ENCODE measurements at regions not wholly inside any gene's neighbourhood (a gene's known extent, or its start where the extent isn't known, plus 50 kb on each side); places are given as distances from the start of the nearest gene placed in this dataset.
A peak's percentile ranks its signal among the peaks of the same experiment; 100 is the strongest.

- H3K27ac Mint-ChIP-seq (ENCODE audit: low read depth, unreplicated experiment): no peak overlapping the region
- TF ChIP-seq CTCF (IDR thresholded peaks at IDR 0.05; ENCODE audit: unreplicated experiment): no peak
- no peak overlapping the region for H3K4me3 Mint-ChIP-seq (ENCODE audit: unreplicated experiment)
- BruUV-seq (replicated peaks): no TSS peak
- H3K9me3 Mint-ChIP-seq (ENCODE audit: unreplicated experiment): peaks cover 8% of the 10 kb centered on the region
- H3K27me3 Mint-ChIP-seq (ENCODE audit: insufficient read depth, unreplicated experiment): no peaks in the 10 kb centered on the region
- POLR2A ChIA-PET: no interaction called here
- CTCF ChIA-PET: no interaction called here
- H3K36me3 Mint-ChIP-seq (ENCODE audit: insufficient read depth, unreplicated experiment): no peaks in the 10 kb centered on the region
- intact Hi-C loops (cut with micrococcal nuclease): no loop called here
- DNase-seq (ENCODE audit: unreplicated experiment): no peak
- H3K4me1 Mint-ChIP-seq (ENCODE audit: insufficient read depth, unreplicated experiment): no peaks in the 10 kb centered on the region
Observed at GRCh38 chr12:87021400-87021799, 765.2 kb upstream of the MGAT4C start.

- Mint-ChIP-seq H3K4me3 (ENCODE audit: unreplicated experiment) (no peak overlapping the region), H3K27me3 (ENCODE audit: insufficient read depth, unreplicated experiment) (no peaks in the 10 kb centered on the region), H3K27ac (ENCODE audit: low read depth, unreplicated experiment) (no peak overlapping the region), H3K9me3 (ENCODE audit: unreplicated experiment) (peaks cover 11% of the 10 kb centered on the region), H3K4me1 (ENCODE audit: insufficient read depth, unreplicated experiment) (no peaks in the 10 kb centered on the region), H3K36me3 (ENCODE audit: insufficient read depth, unreplicated experiment) (no peaks in the 10 kb centered on the region)
- ChIA-PET POLR2A (no interaction called here), CTCF (interaction anchor here (0.6 kb wide), 1 partner anchor 829 kb away, joined by 3 read pairs; no protein-coding TSS in a partner anchor)
- peak; percentile 25 for DNase-seq (ENCODE audit: unreplicated experiment)
- no TSS peak for BruUV-seq (replicated peaks)
- TF ChIP-seq CTCF (IDR thresholded peaks at IDR 0.05; ENCODE audit: unreplicated experiment): no peak
- intact Hi-C loops (cut with micrococcal nuclease): no loop called here
Observed at GRCh38 chr12:87020071-87020470, 763.9 kb upstream of the MGAT4C start.

- Mint-ChIP-seq H3K4me3 (ENCODE audit: unreplicated experiment) (no peak overlapping the region), H3K9me3 (ENCODE audit: unreplicated experiment) (peaks cover 11% of the 10 kb centered on the region), H3K36me3 (ENCODE audit: insufficient read depth, unreplicated experiment) (no peaks in the 10 kb centered on the region), H3K27me3 (ENCODE audit: insufficient read depth, unreplicated experiment) (no peaks in the 10 kb centered on the region), H3K4me1 (ENCODE audit: insufficient read depth, unreplicated experiment) (no peaks in the 10 kb centered on the region), H3K27ac (ENCODE audit: low read depth, unreplicated experiment) (no peak overlapping the region)
- CTCF ChIA-PET: no interaction called here
- POLR2A ChIA-PET: no interaction called here
- no peak for TF ChIP-seq CTCF (IDR thresholded peaks at IDR 0.05; ENCODE audit: unreplicated experiment)
- intact Hi-C loops (cut with micrococcal nuclease): no loop called here
- BruUV-seq (replicated peaks): no TSS peak
- no peak for DNase-seq (ENCODE audit: unreplicated experiment)
Observed at GRCh38 chr12:87015352-87015751, 759.2 kb upstream of the MGAT4C start.

GRCh38 chr12:87008785-87009384 is 752.7 kb upstream of the MGAT4C start:
- Mint-ChIP-seq H3K4me3 (ENCODE audit: unreplicated experiment) (no peak overlapping the region), H3K27me3 (ENCODE audit: insufficient read depth, unreplicated experiment) (no peaks in the 10 kb centered on the region), H3K36me3 (ENCODE audit: insufficient read depth, unreplicated experiment) (no peaks in the 10 kb centered on the region), H3K4me1 (ENCODE audit: insufficient read depth, unreplicated experiment) (no peaks in the 10 kb centered on the region), H3K9me3 (ENCODE audit: unreplicated experiment) (peaks cover 7% of the 10 kb centered on the region), H3K27ac (ENCODE audit: low read depth, unreplicated experiment) (no peak overlapping the region)
- ChIA-PET POLR2A (interaction anchor here (0.6 kb wide), 1 partner anchor 230 kb away, joined by 3 read pairs; no protein-coding TSS in a partner anchor), CTCF (interaction anchor here (0.6 kb wide), 1 partner anchor 584 kb away, joined by 3 read pairs; no protein-coding TSS in a partner anchor)
- intact Hi-C loops (cut with micrococcal nuclease): no loop called here
- BruUV-seq (replicated peaks): no TSS peak
- DNase-seq (ENCODE audit: unreplicated experiment): no peak
- TF ChIP-seq CTCF (IDR thresholded peaks at IDR 0.05; ENCODE audit: unreplicated experiment): no peak
